ENCODE measurements at regions not wholly inside any gene's neighbourhood (a gene's known extent, or its start where the extent isn't known, plus 50 kb on each side); places are given as distances from the start of the nearest gene placed in this dataset.

- no peak for TF ChIP-seq POLR2A (IDR thresholded peaks at IDR 0.05; ENCODE audit: low read depth, low read length)
- no peak for TF ChIP-seq POLR2AphosphoS5 (IDR thresholded peaks at IDR 0.05; ENCODE audit: low read depth, low read length)
These were observed 198.8 kb downstream of the PRELID2 start for GRCh38 chr5:145636371-145636770.
